ENCODE measurements at regions not wholly inside any gene's neighbourhood (a gene's known extent, or its start where the extent isn't known, plus 50 kb on each side); places are given as distances from the start of the nearest gene placed in this dataset.

DNA sequence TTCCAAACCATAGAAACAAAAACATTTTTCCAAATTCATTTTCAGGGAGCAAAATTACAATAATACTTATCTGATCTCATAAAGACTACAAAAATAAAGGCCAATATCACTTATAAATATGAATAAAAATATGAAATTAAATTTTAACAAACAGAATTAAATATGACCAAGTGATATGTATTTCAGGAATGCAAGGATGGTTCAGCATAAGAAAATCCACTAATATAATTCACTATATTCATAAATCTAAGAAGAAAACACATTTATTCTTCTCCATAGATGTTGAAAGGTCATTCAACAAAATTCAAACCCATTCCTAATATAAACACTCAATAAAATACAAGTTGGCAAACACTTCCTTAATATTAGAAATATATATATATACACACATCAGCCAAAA lies 115.2 kb upstream of the TMEM168 start:
- Histone ChIP-seq H3K4me3 (ENCODE audit: low read depth, low read length, poor library complexity, severe bottlenecking) (no peak overlapping the region), H3K36me3 (ENCODE audit: insufficient read depth, low read length) (peaks cover 16% of the 10 kb centered on the region), H3K9ac (ENCODE audit: low read length) (no peak overlapping the region), H3K79me2 (ENCODE audit: insufficient read depth, low read length) (no peaks in the 10 kb centered on the region), H2AFZ (ENCODE audit: low read length) (no peak overlapping the region), H3F3A (ENCODE audit: insufficient read depth, low read length) (no peaks in the 10 kb centered on the region), H3K4me2 (ENCODE audit: low read length) (no peak overlapping the region), H3K27ac (ENCODE audit: low read depth, low read length, poor library complexity, severe bottlenecking) (no peak overlapping the region), H3K4me1 (ENCODE audit: insufficient read depth, low read length, severe bottlenecking) (no peaks in the 10 kb centered on the region), H3K9me2 (ENCODE audit: low read depth, low read length) (no peaks in the 10 kb centered on the region), H3K9me3 (ENCODE audit: low read length) (peaks cover 16% of the 10 kb centered on the region), H4K20me1 (ENCODE audit: insufficient read depth, low read length) (no peaks in the 10 kb centered on the region), H3K27me3 (ENCODE audit: insufficient read depth, low read length) (no peaks in the 10 kb centered on the region)
- no peak for TF ChIP-seq EZH2 (IDR thresholded peaks at IDR 0.05; ENCODE audit: borderline replicate concordance, low read length)
- TF ChIP-seq, protein P1, sequence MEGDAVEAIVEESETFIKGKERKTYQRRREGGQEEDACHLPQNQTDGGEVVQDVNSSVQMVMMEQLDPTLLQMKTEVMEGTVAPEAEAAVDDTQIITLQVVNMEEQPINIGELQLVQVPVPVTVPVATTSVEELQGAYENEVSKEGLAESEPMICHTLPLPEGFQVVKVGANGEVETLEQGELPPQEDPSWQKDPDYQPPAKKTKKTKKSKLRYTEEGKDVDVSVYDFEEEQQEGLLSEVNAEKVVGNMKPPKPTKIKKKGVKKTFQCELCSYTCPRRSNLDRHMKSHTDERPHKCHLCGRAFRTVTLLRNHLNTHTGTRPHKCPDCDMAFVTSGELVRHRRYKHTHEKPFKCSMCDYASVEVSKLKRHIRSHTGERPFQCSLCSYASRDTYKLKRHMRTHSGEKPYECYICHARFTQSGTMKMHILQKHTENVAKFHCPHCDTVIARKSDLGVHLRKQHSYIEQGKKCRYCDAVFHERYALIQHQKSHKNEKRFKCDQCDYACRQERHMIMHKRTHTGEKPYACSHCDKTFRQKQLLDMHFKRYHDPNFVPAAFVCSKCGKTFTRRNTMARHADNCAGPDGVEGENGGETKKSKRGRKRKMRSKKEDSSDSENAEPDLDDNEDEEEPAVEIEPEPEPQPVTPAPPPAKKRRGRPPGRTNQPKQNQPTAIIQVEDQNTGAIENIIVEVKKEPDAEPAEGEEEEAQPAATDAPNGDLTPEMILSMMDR (IDR thresholded peaks at IDR 0.05; ENCODE audit: low read length), result no peak

DNA sequence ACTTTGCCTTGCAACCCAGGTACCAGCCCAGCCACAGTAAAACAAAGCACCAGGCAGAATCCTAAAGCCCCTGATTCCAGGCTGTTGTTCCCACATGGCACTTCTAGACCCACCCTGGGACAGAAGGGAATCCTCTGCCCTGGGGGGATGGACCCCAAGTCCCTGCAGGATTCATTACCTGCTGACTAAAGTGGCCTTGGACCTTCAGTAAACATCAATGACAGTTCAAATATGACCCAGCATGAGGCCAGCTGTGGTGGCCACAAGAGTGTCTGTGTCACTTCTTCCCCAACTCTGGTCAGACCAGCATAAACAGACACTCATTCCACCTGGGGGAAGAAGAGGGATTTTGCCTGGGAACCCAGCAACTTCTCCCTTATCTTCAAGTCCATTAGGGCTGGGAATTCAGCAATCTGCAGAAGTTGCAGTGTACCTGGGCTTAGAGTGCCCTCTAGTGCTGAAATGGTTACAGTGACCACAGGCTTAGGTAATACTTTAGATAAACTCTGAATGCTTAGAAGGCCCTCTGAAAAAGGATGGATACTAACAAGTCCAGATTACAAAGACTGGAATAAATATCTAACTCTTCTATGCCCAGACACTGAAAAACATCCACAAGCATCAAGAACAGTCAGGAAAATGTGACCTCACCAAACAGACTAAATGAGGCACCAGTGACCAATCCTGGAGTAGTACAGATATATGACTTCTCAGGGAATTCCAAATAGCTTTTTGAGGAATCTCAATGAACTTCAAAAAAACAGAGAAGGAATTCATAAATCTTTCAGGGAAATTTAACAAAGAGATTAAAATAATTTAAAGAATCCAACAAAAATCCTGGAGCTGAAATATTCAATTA lies 108.5 kb upstream of the TMEM168 start:
- no peaks in the 10 kb centered on the region for H4K20me1 ChIP-seq (ENCODE audit: insufficient read depth, low read length)
- no peaks in the 10 kb centered on the region for H3K9me3 ChIP-seq (ENCODE audit: low read length)
- no peak overlapping the region for H3K4me3 ChIP-seq (ENCODE audit: low read depth, low read length, poor library complexity, severe bottlenecking)
- no peaks in the 10 kb centered on the region for H3K9me2 ChIP-seq (ENCODE audit: low read depth, low read length)
- H2AFZ ChIP-seq (ENCODE audit: low read length), result no peak overlapping the region
- no peaks in the 10 kb centered on the region for H3K79me2 ChIP-seq (ENCODE audit: insufficient read depth, low read length)
- H3K4me2 ChIP-seq (ENCODE audit: low read length), result no peak overlapping the region
- H3K9ac ChIP-seq (ENCODE audit: low read length), result no peak overlapping the region
- no peaks in the 10 kb centered on the region for H3F3A ChIP-seq (ENCODE audit: insufficient read depth, low read length)
- H3K4me1 ChIP-seq (ENCODE audit: insufficient read depth, low read length, severe bottlenecking), result no peaks in the 10 kb centered on the region
- no peaks in the 10 kb centered on the region for H3K27me3 ChIP-seq (ENCODE audit: insufficient read depth, low read length)
- H3K27ac ChIP-seq (ENCODE audit: low read depth, low read length, poor library complexity, severe bottlenecking), result no peak overlapping the region
- TF ChIP-seq EZH2 (IDR thresholded peaks at IDR 0.05; ENCODE audit: borderline replicate concordance, low read length), result no peak
- TF ChIP-seq, protein P1 (IDR thresholded peaks at IDR 0.05; ENCODE audit: low read length), result peak; percentile 100
- peaks cover 14% of the 10 kb centered on the region for H3K36me3 ChIP-seq (ENCODE audit: insufficient read depth, low read length)

DNA sequence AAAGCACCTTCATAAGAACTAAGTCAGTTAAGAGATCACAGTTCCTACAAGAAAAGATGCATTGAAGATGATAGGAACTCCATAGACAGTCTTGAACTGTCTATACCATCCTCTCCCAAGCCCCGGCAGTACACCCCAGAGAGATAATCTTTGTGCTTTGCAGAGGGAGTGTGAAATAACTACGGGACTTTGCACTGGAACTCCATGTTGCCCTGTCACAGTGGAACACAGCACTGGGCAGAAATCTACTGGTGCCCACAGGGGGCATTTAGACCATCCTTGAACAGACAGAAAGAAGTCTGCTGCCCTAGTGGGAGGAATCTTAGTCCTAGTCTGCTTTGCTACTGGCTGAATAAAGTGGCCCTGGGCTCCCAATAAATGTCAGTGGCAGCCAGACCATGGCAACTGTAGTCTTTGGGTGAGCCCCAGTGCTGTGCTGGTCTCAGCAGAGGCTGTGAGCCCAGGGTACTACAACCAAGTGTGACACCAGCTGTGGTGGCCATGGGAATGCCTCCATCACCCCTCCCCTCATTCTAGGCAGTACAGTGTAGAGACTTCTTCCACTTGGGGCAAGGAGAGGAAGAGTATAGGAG lies 107.7 kb upstream of the TMEM168 start:
- H2AFZ ChIP-seq (ENCODE audit: low read length), result no peak overlapping the region
- no peaks in the 10 kb centered on the region for H3K27me3 ChIP-seq (ENCODE audit: insufficient read depth, low read length)
- H3K9me3 ChIP-seq (ENCODE audit: low read length), result no peaks in the 10 kb centered on the region
- H3K4me3 ChIP-seq (ENCODE audit: low read depth, low read length, poor library complexity, severe bottlenecking), result no peak overlapping the region
- no peak overlapping the region for H3K27ac ChIP-seq (ENCODE audit: low read depth, low read length, poor library complexity, severe bottlenecking)
- H3K4me1 ChIP-seq (ENCODE audit: insufficient read depth, low read length, severe bottlenecking), result no peaks in the 10 kb centered on the region
- no peaks in the 10 kb centered on the region for H3K9me2 ChIP-seq (ENCODE audit: low read depth, low read length)
- no peak overlapping the region for H3K4me2 ChIP-seq (ENCODE audit: low read length)
- no peak overlapping the region for H3K9ac ChIP-seq (ENCODE audit: low read length)
- peaks cover 20% of the 10 kb centered on the region for H3K36me3 ChIP-seq (ENCODE audit: insufficient read depth, low read length)
- H3K79me2 ChIP-seq (ENCODE audit: insufficient read depth, low read length), result no peaks in the 10 kb centered on the region
- no peaks in the 10 kb centered on the region for H4K20me1 ChIP-seq (ENCODE audit: insufficient read depth, low read length)
- TF ChIP-seq, protein P1 (IDR thresholded peaks at IDR 0.05; ENCODE audit: low read length), result no peak
- TF ChIP-seq EZH2 (IDR thresholded peaks at IDR 0.05; ENCODE audit: borderline replicate concordance, low read length), result no peak
- H3F3A ChIP-seq (ENCODE audit: insufficient read depth, low read length), result no peaks in the 10 kb centered on the region

Measured in OCI-LY1 (cell line).